ENCODE measurements at regions not wholly inside any gene's neighbourhood (a gene's known extent, or its start where the extent isn't known, plus 50 kb on each side); places are given as distances from the start of the nearest gene placed in this dataset.

- H3K4me3 ChIP-seq (ENCODE audit: low read depth, low read length): no peak overlapping the region
- TF ChIP-seq CTCF (IDR thresholded peaks at IDR 0.05; ENCODE audit: borderline replicate concordance, insufficient read depth, low read depth, low read length): no peak
Measured at GRCh38 chr13:63628310-63628709, 2212.7 kb upstream of the PCDH20 start.

GRCh38 chr13:63625869-63626268 is 2210.2 kb upstream of the PCDH20 start:
- TF ChIP-seq CTCF (IDR thresholded peaks at IDR 0.05; ENCODE audit: borderline replicate concordance, insufficient read depth, low read depth, low read length): no peak
- H3K4me3 ChIP-seq (ENCODE audit: low read depth, low read length): no peak overlapping the region

- TF ChIP-seq CTCF (IDR thresholded peaks at IDR 0.05; ENCODE audit: borderline replicate concordance, insufficient read depth, low read depth, low read length): no peak
- no peak overlapping the region for H3K4me3 ChIP-seq (ENCODE audit: low read depth, low read length)
Measured at GRCh38 chr13:63614874-63615612, 2199.4 kb upstream of the PCDH20 start.

GRCh38 chr13:63607153-63607552 is 2191.5 kb upstream of the PCDH20 start:
- no peak overlapping the region for H3K4me3 ChIP-seq (ENCODE audit: low read depth, low read length)
- TF ChIP-seq CTCF (IDR thresholded peaks at IDR 0.05; ENCODE audit: borderline replicate concordance, insufficient read depth, low read depth, low read length): no peak

GRCh38 chr13:63605962-63606361 is 2190.3 kb upstream of the PCDH20 start:
- no peak overlapping the region for H3K4me3 ChIP-seq (ENCODE audit: low read depth, low read length)
- TF ChIP-seq CTCF (IDR thresholded peaks at IDR 0.05; ENCODE audit: borderline replicate concordance, insufficient read depth, low read depth, low read length): no peak

- TF ChIP-seq CTCF (IDR thresholded peaks at IDR 0.05; ENCODE audit: borderline replicate concordance, insufficient read depth, low read depth, low read length): no peak
- H3K4me3 ChIP-seq (ENCODE audit: low read depth, low read length): no peak overlapping the region
Measured at GRCh38 chr13:63605403-63605802, 2189.8 kb upstream of the PCDH20 start.

GRCh38 chr13:63595811-63596210 is 2180.2 kb upstream of the PCDH20 start:
- no peak for TF ChIP-seq CTCF (IDR thresholded peaks at IDR 0.05; ENCODE audit: borderline replicate concordance, insufficient read depth, low read depth, low read length)
- no peak overlapping the region for H3K4me3 ChIP-seq (ENCODE audit: low read depth, low read length)
